Type B pancreatic cell (in vitro differentiated cells): ENCODE measurements at regions not wholly inside any gene's neighbourhood (a gene's known extent, or its start where the extent isn't known, plus 50 kb on each side); places are given as distances from the start of the nearest gene placed in this dataset.

Experiments
- DNase-seq: peaks from one replicate; pipeline ENCODE4 v3.0.0; 2021; ENCODE audit warnings: mixed read lengths; ENCODE audit not compliant: unreplicated experiment; ENCODE audit errors: extremely low spot score
- H3K27ac Mint-ChIP-seq: 2 replicates; pipeline ENCODE4 v1.8.0; 2021; ENCODE audit warnings: mild to moderate bottlenecking, mixed read lengths
- H3K27me3 Mint-ChIP-seq: 2 replicates; pipeline ENCODE4 v1.8.0; 2021; ENCODE audit warnings: mixed read lengths
- H3K36me3 Mint-ChIP-seq: 2 replicates; pipeline ENCODE4 v1.8.0; 2021; ENCODE audit warnings: mixed read lengths
- H3K4me1 Mint-ChIP-seq: one replicate; pipeline ENCODE4 v1.8.0; 2021; ENCODE audit warnings: mixed read lengths; ENCODE audit not compliant: unreplicated experiment
- H3K4me3 Mint-ChIP-seq: 2 replicates; pipeline ENCODE4 v1.8.0; 2021; ENCODE audit warnings: mild to moderate bottlenecking, mixed read lengths
- H3K9me3 Mint-ChIP-seq: 2 replicates; pipeline ENCODE4 v1.8.0; 2021; ENCODE audit warnings: mixed read lengths
- TF ChIP-seq, protein P1 (sequence below): fragments of 200-600 bp; sonication (generic); conservative IDR thresholded peaks from 2 replicates; pipeline ENCODE4 v1.5.0; 2021; ENCODE audit warnings: antibody characterized with exemption, mild to moderate bottlenecking

GRCh38 chr11:119501777-119502405 is 78.9 kb upstream of the THY1 start:
- Mint-ChIP-seq H3K27ac (no peak overlapping the region), H3K4me3 (no peak overlapping the region), H3K4me1 (no peaks in the 10 kb centered on the region), H3K27me3 (peaks cover 47% of the 10 kb centered on the region), H3K36me3 (no peaks in the 10 kb centered on the region), H3K9me3 (no peaks in the 10 kb centered on the region)
- TF ChIP-seq, protein P1, sequence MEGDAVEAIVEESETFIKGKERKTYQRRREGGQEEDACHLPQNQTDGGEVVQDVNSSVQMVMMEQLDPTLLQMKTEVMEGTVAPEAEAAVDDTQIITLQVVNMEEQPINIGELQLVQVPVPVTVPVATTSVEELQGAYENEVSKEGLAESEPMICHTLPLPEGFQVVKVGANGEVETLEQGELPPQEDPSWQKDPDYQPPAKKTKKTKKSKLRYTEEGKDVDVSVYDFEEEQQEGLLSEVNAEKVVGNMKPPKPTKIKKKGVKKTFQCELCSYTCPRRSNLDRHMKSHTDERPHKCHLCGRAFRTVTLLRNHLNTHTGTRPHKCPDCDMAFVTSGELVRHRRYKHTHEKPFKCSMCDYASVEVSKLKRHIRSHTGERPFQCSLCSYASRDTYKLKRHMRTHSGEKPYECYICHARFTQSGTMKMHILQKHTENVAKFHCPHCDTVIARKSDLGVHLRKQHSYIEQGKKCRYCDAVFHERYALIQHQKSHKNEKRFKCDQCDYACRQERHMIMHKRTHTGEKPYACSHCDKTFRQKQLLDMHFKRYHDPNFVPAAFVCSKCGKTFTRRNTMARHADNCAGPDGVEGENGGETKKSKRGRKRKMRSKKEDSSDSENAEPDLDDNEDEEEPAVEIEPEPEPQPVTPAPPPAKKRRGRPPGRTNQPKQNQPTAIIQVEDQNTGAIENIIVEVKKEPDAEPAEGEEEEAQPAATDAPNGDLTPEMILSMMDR: no peak
- DNase-seq: no peak

DNA sequence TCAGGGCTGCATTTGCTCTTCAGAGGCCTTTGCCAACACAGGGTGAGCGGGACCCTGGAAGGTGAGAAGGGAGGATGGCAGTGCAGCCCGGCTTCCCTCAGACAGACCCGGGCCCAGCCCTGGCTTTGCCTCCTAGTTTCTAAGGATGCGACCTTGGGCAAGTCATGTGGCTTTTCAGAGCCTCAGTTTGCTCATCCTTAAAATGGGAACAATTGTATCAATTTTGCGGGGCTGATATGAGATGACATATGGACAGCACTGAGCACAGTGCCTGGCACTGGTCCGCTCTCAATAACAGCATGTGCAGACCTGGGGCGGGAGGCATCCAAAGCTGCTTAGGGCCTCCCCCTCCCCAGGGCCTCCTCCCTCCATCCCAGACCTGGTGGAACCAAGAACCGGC is 74.7 kb upstream of the THY1 start:
- H3K4me1 Mint-ChIP-seq: no peaks in the 10 kb centered on the region

GRCh38 chr11:119496997-119497396 is 74.0 kb upstream of the THY1 start:
- no peaks in the 10 kb centered on the region for H3K9me3 Mint-ChIP-seq
- H3K27ac Mint-ChIP-seq: no peak overlapping the region
- no peak overlapping the region for H3K4me3 Mint-ChIP-seq
- peaks cover 48% of the 10 kb centered on the region for H3K27me3 Mint-ChIP-seq
- TF ChIP-seq, protein P1: no peak
- no peak for DNase-seq
- H3K4me1 Mint-ChIP-seq: no peaks in the 10 kb centered on the region
- H3K36me3 Mint-ChIP-seq: no peaks in the 10 kb centered on the region

More for the DNA sequence above, 74.7 kb upstream of the THY1 start:
- H3K9me3 Mint-ChIP-seq: no peaks in the 10 kb centered on the region
- DNase-seq: no peak
- H3K4me3 Mint-ChIP-seq: no peak overlapping the region
- H3K27me3 Mint-ChIP-seq: peaks cover 46% of the 10 kb centered on the region
- H3K27ac Mint-ChIP-seq: no peak overlapping the region
- H3K36me3 Mint-ChIP-seq: no peaks in the 10 kb centered on the region
- TF ChIP-seq, protein P1: no peak

DNA sequence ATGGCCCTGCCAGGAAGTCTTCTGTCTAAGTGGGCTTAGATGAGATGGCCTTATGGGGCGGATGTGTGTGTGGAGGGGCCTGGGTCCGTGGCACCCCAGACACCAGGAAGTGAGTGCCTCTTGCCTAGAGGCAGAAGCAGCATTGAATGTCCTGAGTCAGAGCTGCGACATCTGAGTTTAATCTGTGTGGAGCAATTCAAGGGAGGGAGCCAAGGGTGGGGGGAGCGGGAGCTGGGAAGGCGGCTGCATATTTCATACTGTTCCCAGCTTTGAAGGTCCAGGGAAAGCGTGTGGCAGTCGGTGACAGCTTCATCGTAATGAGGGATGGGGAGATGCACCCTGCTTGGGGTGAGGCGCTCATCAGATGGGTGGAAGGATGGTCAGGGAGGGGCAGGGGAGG is 73.5 kb upstream of the THY1 start:
- Mint-ChIP-seq H3K36me3 (no peaks in the 10 kb centered on the region), H3K27me3 (peaks cover 48% of the 10 kb centered on the region), H3K4me3 (no peak overlapping the region), H3K4me1 (no peaks in the 10 kb centered on the region), H3K9me3 (no peaks in the 10 kb centered on the region), H3K27ac (no peak overlapping the region)
- DNase-seq: no peak
- TF ChIP-seq, protein P1: no peak

DNA sequence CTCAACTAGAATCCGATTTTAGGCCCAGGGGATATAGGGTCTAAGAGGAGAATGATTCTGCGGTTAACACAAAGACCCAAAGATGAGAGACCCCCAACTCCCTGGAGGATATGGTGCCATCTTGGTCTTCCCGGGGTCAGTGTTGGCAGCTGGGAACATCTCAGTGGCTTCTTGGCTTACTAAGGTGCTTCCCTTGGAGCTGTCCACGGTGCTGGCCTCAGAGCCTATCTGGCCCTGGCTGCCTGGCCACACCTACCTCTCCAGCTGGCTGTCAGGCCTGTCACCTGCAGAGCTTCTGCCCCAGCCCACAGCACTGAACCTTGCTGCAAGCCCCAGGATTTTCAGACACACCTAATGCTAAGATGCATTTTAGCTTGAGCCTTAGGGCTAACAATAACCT is 70.7 kb upstream of the THY1 start:
- Mint-ChIP-seq H3K4me3 (no peak overlapping the region), H3K4me1 (no peaks in the 10 kb centered on the region), H3K27ac (no peak overlapping the region), H3K27me3 (peaks cover 52% of the 10 kb centered on the region), H3K9me3 (no peaks in the 10 kb centered on the region), H3K36me3 (no peaks in the 10 kb centered on the region)
- TF ChIP-seq, protein P1: no peak
- no peak for DNase-seq
